Endodermal cell (in vitro differentiated cells): ENCODE measurements at regions not wholly inside any gene's neighbourhood (a gene's known extent, or its start where the extent isn't known, plus 50 kb on each side); places are given as distances from the start of the nearest gene placed in this dataset.
"Not testable (repeated sequence)": the region's sequence is repeated elsewhere in the genome, so short reads cannot be mapped to it uniquely, and the experiment has no call there.

Source experiments
- DNase-seq: peaks from one replicate; pipeline ENCODE4 v3.0.0-alpha.2; 2017
- H3K27ac ChIP-seq: 2 replicates; pipeline ENCODE4 v1.5.1; 2013; ENCODE audit warnings: mild to moderate bottlenecking, low read depth, low read length, moderate library complexity
- H3K27me3 ChIP-seq: 2 replicates; pipeline ENCODE4 v1.6.1; 2013; ENCODE audit warnings: mild to moderate bottlenecking, low read length, moderate library complexity; ENCODE audit not compliant: insufficient read depth, control insufficient read depth, poor library complexity, severe bottlenecking
- H3K36me3 ChIP-seq: 2 replicates; pipeline ENCODE4 v1.7.0; 2013; ENCODE audit warnings: mild to moderate bottlenecking, low read length, moderate library complexity; ENCODE audit not compliant: control insufficient read depth, insufficient read depth
- H3K4me1 ChIP-seq: one replicate; pipeline ENCODE4 v1.7.0; 2013; ENCODE audit warnings: low read length; ENCODE audit not compliant: control insufficient read depth, insufficient read depth
- H3K4me3 ChIP-seq: 2 replicates; pipeline ENCODE4 v1.5.1; 2013; ENCODE audit warnings: mild to moderate bottlenecking, low read length, moderate library complexity
- H3K9ac ChIP-seq: 2 replicates; pipeline ENCODE4 v1.6.1; 2013; ENCODE audit warnings: mild to moderate bottlenecking, low read length, moderate library complexity; ENCODE audit not compliant: poor library complexity, severe bottlenecking; ENCODE audit errors: extremely low read depth
- H3K9me3 ChIP-seq: 2 replicates; pipeline ENCODE4 v1.6.1; 2013; ENCODE audit warnings: mild to moderate bottlenecking, low read length, moderate library complexity; ENCODE audit not compliant: control insufficient read depth
- H3K27ac Mint-ChIP-seq: 2 replicates; pipeline ENCODE4 v1.8.0; 2020; ENCODE audit warnings: mixed read lengths
- H3K27me3 Mint-ChIP-seq: 2 replicates; pipeline ENCODE4 v1.8.0; 2021; ENCODE audit warnings: mild to moderate bottlenecking, mixed read lengths; ENCODE audit not compliant: insufficient read depth
- H3K36me3 Mint-ChIP-seq: 2 replicates; pipeline ENCODE4 v1.8.0; 2020; ENCODE audit warnings: low read depth, mixed read lengths
- H3K4me1 Mint-ChIP-seq: 2 replicates; pipeline ENCODE4 v1.8.0; 2020; ENCODE audit warnings: mixed read lengths
- H3K4me3 Mint-ChIP-seq: 2 replicates; pipeline ENCODE4 v1.8.0; 2020; ENCODE audit warnings: mild to moderate bottlenecking, moderate library complexity, mixed read lengths
- H3K9me3 Mint-ChIP-seq: 2 replicates; pipeline ENCODE4 v1.8.0; 2020; ENCODE audit warnings: mild to moderate bottlenecking, mixed read lengths
- WGBS, 2 experiments: methylation state at CpG; one replicate each; pipeline versions ENCODE4 v1.1.5 to v1.1.7; 2013; ENCODE audit warnings: missing lambda C conversion rate in 2 of 2, mixed read lengths in 1 of 2; ENCODE audit not compliant: insufficient coverage in 1 of 2, insufficient read length in 1 of 2; 5-methylcytosine and 5-hydroxymethylcytosine counted together
- TF ChIP-seq, protein P1 (sequence below): fragments of 200-600 bp; sonication (generic); conservative IDR thresholded peaks from 2 replicates; pipeline ENCODE4 v1.5.0; 2021; ENCODE audit warnings: antibody characterized with exemption, mild to moderate bottlenecking

DNA sequence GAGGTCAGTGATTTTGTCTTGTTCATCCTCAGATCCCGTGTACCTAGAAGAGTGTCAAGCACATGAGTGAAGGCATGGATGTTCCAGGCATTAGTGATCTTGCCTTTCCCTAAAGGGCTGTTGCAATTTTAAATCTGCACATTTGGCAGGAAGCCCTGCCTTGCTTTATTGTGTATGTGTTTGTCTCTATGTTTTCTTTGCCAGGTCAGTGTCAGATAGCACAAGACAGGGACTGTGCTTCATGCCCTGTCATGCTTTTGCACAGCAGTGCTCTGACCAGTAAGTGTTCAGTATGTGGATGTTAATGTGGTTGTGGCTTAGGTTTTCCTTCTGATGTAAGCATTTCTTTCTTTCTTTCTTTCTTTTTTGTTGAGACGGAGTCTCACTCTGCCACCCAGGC lies 131.5 kb downstream of the RGPD3 start:
- H3K27me3 Mint-ChIP-seq: peaks cover 2% of the 10 kb centered on the region
- H3K9me3 ChIP-seq: peaks cover 7% of the 10 kb centered on the region
- DNase-seq: no peak
- no peaks in the 10 kb centered on the region for H3K36me3 Mint-ChIP-seq
- no peaks in the 10 kb centered on the region for H3K27me3 ChIP-seq
- peaks cover 9% of the 10 kb centered on the region for H3K4me1 Mint-ChIP-seq
- peaks cover 2% of the 10 kb centered on the region for H3K9me3 Mint-ChIP-seq
- no peak overlapping the region for H3K27ac ChIP-seq
- H3K36me3 ChIP-seq: no peaks in the 10 kb centered on the region
- no peak overlapping the region for H3K27ac Mint-ChIP-seq
- H3K4me3 ChIP-seq: no peak overlapping the region
- H3K4me1 ChIP-seq: no peaks in the 10 kb centered on the region
- 83 to 97% methylated on average over 2 of the region's 2 CpGs for WGBS, 2 experiments
- H3K4me3 Mint-ChIP-seq: no peak overlapping the region
- TF ChIP-seq, protein P1, sequence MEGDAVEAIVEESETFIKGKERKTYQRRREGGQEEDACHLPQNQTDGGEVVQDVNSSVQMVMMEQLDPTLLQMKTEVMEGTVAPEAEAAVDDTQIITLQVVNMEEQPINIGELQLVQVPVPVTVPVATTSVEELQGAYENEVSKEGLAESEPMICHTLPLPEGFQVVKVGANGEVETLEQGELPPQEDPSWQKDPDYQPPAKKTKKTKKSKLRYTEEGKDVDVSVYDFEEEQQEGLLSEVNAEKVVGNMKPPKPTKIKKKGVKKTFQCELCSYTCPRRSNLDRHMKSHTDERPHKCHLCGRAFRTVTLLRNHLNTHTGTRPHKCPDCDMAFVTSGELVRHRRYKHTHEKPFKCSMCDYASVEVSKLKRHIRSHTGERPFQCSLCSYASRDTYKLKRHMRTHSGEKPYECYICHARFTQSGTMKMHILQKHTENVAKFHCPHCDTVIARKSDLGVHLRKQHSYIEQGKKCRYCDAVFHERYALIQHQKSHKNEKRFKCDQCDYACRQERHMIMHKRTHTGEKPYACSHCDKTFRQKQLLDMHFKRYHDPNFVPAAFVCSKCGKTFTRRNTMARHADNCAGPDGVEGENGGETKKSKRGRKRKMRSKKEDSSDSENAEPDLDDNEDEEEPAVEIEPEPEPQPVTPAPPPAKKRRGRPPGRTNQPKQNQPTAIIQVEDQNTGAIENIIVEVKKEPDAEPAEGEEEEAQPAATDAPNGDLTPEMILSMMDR: no peak
- no peak overlapping the region for H3K9ac ChIP-seq

DNA sequence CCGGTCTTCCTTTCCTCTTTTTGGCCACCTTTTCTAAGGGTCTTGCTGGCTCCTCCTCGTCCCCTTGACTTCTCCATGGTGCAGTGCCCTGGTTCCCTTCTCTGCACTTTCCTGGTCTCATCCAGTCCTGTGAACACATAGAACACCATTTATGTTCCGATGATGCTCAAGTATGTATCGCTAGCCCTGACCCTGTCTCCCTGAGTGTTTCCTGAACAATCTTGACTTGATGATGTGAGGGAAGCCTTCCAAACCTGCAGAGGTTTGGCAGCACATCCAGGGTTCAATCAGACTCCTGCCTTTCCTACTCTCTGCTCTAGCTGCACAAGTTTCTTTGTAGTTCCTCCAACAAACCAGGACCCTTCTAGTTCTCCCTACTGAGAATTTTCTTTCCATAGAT lies 132.1 kb downstream of the RGPD3 start:
- no peaks in the 10 kb centered on the region for H3K27me3 ChIP-seq
- Mint-ChIP-seq H3K27ac (no peak overlapping the region), H3K27me3 (peaks cover 2% of the 10 kb centered on the region), H3K4me3 (no peak overlapping the region), H3K9me3 (peaks cover 2% of the 10 kb centered on the region), H3K36me3 (no peaks in the 10 kb centered on the region), H3K4me1 (peaks cover 10% of the 10 kb centered on the region)
- no peak overlapping the region for H3K27ac ChIP-seq
- WGBS, 2 experiments: 89 to 96% methylated on average over 4 of the region's 4 CpGs
- no peaks in the 10 kb centered on the region for H3K36me3 ChIP-seq
- no peak for DNase-seq
- H3K4me1 ChIP-seq: no peaks in the 10 kb centered on the region
- TF ChIP-seq, protein P1: no peak
- peaks cover 11% of the 10 kb centered on the region for H3K9me3 ChIP-seq
- H3K4me3 ChIP-seq: no peak overlapping the region
- no peak overlapping the region for H3K9ac ChIP-seq

DNA sequence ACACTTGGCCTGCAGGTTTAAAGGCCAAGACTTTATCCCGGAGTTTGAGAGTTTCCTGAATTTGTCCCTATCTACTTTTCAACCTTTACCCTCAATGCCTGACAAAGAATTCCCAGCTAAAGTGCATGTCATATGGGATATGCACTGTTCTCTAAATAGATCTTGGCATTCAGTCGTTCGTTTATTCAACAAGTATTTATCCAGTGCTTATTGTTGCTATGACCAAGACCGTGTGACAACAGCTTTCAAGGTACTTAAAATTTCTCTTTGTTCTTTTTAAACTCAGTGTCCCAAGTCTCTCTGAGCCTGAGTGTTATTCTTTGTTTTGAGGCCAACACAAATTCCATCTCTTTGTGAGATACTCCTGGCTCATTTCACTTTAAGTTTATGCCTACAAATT lies 133.4 kb downstream of the RGPD3 start:
- no peak for DNase-seq
- TF ChIP-seq, protein P1: no peak
- H3K4me3 Mint-ChIP-seq: no peak overlapping the region
- H3K4me1 Mint-ChIP-seq: peaks cover 8% of the 10 kb centered on the region
- Histone ChIP-seq H3K36me3 (no peaks in the 10 kb centered on the region), H3K27ac (no peak overlapping the region), H3K9ac (no peak overlapping the region), H3K4me1 (no peaks in the 10 kb centered on the region), H3K4me3 (no peak overlapping the region), H3K9me3 (peaks cover 18% of the 10 kb centered on the region), H3K27me3 (no peaks in the 10 kb centered on the region)
- no peak overlapping the region for H3K27ac Mint-ChIP-seq
- H3K36me3 Mint-ChIP-seq: no peaks in the 10 kb centered on the region
- WGBS, 2 experiments: 86 to 92% methylated on average over 4 of the region's 4 CpGs
- peaks cover 10% of the 10 kb centered on the region for H3K9me3 Mint-ChIP-seq
- peaks cover 2% of the 10 kb centered on the region for H3K27me3 Mint-ChIP-seq

DNA sequence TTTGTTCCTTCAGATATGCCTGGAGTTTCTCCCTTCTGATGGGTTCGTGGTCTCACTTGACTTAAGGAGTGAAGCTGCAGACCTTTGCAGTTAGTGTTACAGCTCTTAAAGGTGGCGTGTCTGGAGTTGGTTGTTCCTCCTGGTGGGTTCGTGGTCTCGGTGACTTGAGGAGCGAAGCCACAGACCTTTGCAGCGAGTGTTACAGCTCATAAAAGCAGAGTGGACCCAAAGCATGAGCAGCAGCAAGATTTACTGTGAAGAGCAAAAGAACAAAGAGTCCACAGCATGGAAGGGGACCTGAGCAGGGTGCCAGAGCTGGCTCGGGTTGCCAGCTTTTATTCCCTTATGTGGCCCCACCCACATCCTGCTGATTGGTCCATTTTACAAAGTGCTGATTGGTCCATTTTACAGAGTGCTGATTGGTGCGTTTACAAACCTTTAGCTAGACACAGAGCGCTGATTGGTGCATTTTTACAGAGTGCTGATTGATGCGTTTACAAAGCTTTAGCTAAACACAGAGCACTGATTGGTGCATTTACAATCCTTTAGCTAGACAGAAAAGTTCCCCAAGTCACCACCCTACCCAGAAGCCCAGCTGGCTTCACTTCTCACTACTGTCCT lies 134.8 kb downstream of the RGPD3 start:
- H3K4me3 Mint-ChIP-seq, H3K9me3 Mint-ChIP-seq, H3K36me3 ChIP-seq, H3K4me3 ChIP-seq, DNase-seq, H3K9ac ChIP-seq, H3K36me3 Mint-ChIP-seq, H3K27me3 ChIP-seq, H3K27ac ChIP-seq, H3K4me1 ChIP-seq, H3K27ac Mint-ChIP-seq, H3K4me1 Mint-ChIP-seq, H3K27me3 Mint-ChIP-seq: not testable (repeated sequence)
- WGBS, 2 experiments: 93 to 98% methylated on average over 8 to 10 of the region's 10 CpGs
- peaks cover 18% of the 10 kb centered on the region for H3K9me3 ChIP-seq
